ENCODE measurements at regions not wholly inside any gene's neighbourhood (a gene's known extent, or its start where the extent isn't known, plus 50 kb on each side); places are given as distances from the start of the nearest gene placed in this dataset.
"Not testable (repeated sequence)": the region's sequence is repeated elsewhere in the genome, so short reads cannot be mapped to it uniquely, and the experiment has no call there.

DNA sequence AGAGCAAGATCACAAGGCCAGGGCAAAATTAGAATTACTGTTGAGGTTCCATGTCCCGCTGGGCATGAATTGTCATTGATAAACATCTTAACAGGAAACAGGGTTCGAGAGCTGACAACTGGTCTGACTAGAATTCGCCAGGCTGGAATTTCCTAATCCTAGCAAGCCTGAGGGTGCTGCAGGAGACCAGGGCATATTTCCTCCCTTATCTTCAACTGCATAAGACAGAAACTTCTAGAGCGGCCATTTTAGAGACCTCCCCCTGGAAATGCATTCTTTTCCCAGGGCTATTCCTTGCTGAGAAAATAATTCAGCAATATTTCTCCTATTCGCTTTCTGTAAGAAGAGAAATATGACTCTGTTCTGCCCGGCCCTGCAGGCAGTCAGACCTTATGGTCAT, 158.6 kb upstream of the CCN2 start:
- WGBS (ENCODE audit: insufficient coverage) = 87% methylated on average over 6 of the region's 6 CpGs
- H3K36me3 ChIP-seq (ENCODE audit: control insufficient read depth in 2 of 2, extremely low read depth in 1 of 2, insufficient read depth in 1 of 2, low read length in 1 of 2); H3K4me3 Mint-ChIP-seq; H3K27me3 Mint-ChIP-seq; H3K4me1 ChIP-seq (ENCODE audit: control insufficient read depth in 1 of 2, extremely low read depth in 1 of 2, insufficient read depth in 2 of 2, low read length in 2 of 2); H3K27ac Mint-ChIP-seq; ATAC-seq (replicated peaks in 1 of 4); CTCF ChIA-PET; H3K9me3 ChIP-seq; H3K36me3 Mint-ChIP-seq; H3K27ac ChIP-seq (ENCODE audit: low read length); DNase-seq; H3K4me1 Mint-ChIP-seq; H3K4me3 ChIP-seq (ENCODE audit: control insufficient read depth in 1 of 2, extremely low read depth in 1 of 2, low read length in 1 of 2); POLR2A ChIA-PET; H3K27me3 ChIP-seq (replicated peaks in 1 of 2; ENCODE audit: control insufficient read depth in 2 of 2, extremely low read depth in 1 of 2, insufficient read depth in 2 of 2, low read length in 1 of 2): not testable (repeated sequence)
- peaks cover 9 to 24% (median 23%) of the 10 kb centered on the region in 3 donors for H3K9me3 Mint-ChIP-seq

DNA sequence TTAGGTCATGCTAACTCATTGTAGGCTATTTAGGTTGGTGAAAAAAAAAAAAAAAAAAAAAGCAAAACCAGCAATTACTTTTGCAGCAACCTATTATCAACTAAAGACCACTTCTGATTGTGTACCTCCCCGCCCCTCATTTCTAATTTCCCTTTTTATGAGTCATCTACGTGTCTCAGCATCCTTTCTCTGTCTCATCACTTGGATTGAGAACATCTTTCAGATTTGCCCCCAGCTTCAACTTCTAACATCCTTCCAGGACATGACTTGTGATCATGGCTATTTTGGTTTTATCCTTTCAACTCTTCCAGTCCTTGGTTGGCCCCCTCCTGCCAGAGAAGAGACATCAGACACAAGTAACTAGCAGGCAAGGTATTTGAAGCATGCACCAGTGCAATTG, 156.7 kb upstream of the CCN2 start:
- 80% methylated on average over 2 of the region's 2 CpGs for WGBS (ENCODE audit: insufficient coverage)
- no peaks in the 10 kb centered on the region for H3K27me3 ChIP-seq (replicated peaks in 1 of 2; ENCODE audit: control insufficient read depth in 2 of 2, extremely low read depth in 1 of 2, insufficient read depth in 2 of 2, low read length in 1 of 2)
- ATAC-seq (replicated peaks in 1 of 4) (no peak), DNase-seq (no peak)
- Mint-ChIP-seq H3K27ac (no peak overlapping the region), H3K27me3 (no peaks in the 10 kb centered on the region), H3K4me1 (no peaks in the 10 kb centered on the region), H3K9me3 (peaks cover 9 to 28% (median 26%) of the 10 kb centered on the region in 3 donors), H3K4me3 (no peak overlapping the region), H3K36me3 (no peaks in the 10 kb centered on the region)
- no peak overlapping the region for H3K4me3 ChIP-seq (ENCODE audit: control insufficient read depth in 1 of 2, extremely low read depth in 1 of 2, low read length in 1 of 2)
- H3K9me3 ChIP-seq = no peaks in the 10 kb centered on the region
- no peak overlapping the region for H3K27ac ChIP-seq (ENCODE audit: low read length)
- POLR2A ChIA-PET = no interaction called here
- CTCF ChIA-PET = no interaction called here
- H3K4me1 ChIP-seq (ENCODE audit: control insufficient read depth in 1 of 2, extremely low read depth in 1 of 2, insufficient read depth in 2 of 2, low read length in 2 of 2) = no peaks in the 10 kb centered on the region
- H3K36me3 ChIP-seq (ENCODE audit: control insufficient read depth in 2 of 2, extremely low read depth in 1 of 2, insufficient read depth in 1 of 2, low read length in 1 of 2) = no peaks in the 10 kb centered on the region

DNA sequence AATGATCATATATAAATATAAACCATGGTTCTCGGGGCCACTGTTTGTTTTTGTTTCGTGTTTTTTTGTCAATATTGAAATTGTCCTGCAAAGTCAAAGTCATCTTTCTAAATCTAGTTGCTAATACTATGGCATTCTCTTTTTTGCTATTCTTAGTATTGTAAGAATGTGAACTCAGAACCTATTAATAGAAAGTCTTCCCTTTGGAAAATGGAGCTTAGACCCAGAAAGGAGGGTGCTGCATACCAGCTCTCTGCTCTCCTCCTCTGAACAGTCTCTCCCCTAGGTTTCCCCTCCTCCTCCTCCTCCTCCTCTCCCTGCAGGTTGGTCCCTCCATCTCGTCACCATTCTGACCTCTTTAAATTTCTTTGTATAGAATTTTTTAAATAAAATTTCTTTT, 150.4 kb upstream of the CCN2 start:
- POLR2A ChIA-PET = no interaction called here

DNA sequence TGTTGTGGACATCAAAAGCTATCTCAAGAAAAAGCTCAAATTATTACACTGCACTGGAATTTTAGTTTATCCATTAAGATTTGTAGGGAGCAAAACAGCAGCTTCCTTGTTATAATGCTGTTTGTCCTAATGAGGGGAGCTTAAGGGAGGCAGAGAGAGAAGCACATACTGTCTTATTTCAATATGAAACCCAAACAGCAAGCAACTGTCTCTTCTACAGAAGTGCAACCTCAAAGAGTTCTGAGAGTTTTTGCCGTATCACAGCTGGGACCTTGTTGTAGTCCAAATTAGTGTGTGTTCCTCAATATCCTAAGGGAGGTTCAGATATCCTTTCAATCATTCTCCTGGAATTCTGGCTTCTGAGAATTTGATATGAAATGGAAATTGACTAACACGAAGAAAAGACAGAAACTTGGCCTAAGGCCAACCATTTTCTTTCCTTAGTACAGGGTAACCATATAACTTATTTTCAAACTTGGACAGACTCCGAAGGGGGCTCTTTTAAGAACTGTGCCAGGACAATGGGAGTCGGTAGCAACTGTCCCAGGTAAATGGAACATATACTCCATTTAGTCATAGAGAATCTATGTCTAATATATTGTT, 149.3 kb upstream of the CCN2 start:
- no peak overlapping the region for H3K27ac ChIP-seq (ENCODE audit: low read length)
- ATAC-seq (replicated peaks in 1 of 4) (no peak), DNase-seq (no peak)
- H3K27me3 Mint-ChIP-seq = no peaks in the 10 kb centered on the region
- no CpG with 5 or more reads among the region's 4 CpGs for WGBS (ENCODE audit: insufficient coverage)
- no peak overlapping the region for H3K4me3 Mint-ChIP-seq
- POLR2A ChIA-PET = no interaction called here
- no peak overlapping the region for H3K4me3 ChIP-seq (ENCODE audit: control insufficient read depth in 1 of 2, extremely low read depth in 1 of 2, low read length in 1 of 2)
- peaks cover 0 to 4% (median 3%) of the 10 kb centered on the region in 3 donors for H3K9me3 Mint-ChIP-seq
- H3K4me1 ChIP-seq (ENCODE audit: control insufficient read depth in 1 of 2, extremely low read depth in 1 of 2, insufficient read depth in 2 of 2, low read length in 2 of 2) = no peaks in the 10 kb centered on the region
- H3K27me3 ChIP-seq (replicated peaks in 1 of 2; ENCODE audit: control insufficient read depth in 2 of 2, extremely low read depth in 1 of 2, insufficient read depth in 2 of 2, low read length in 1 of 2) = no peaks in the 10 kb centered on the region
- no peaks in the 10 kb centered on the region for H3K36me3 ChIP-seq (ENCODE audit: control insufficient read depth in 2 of 2, extremely low read depth in 1 of 2, insufficient read depth in 1 of 2, low read length in 1 of 2)
- H3K4me1 Mint-ChIP-seq = no peaks in the 10 kb centered on the region
- H3K27ac Mint-ChIP-seq = no peak overlapping the region
- no peaks in the 10 kb centered on the region for H3K9me3 ChIP-seq
- CTCF ChIA-PET = no interaction called here
- H3K36me3 Mint-ChIP-seq = no peaks in the 10 kb centered on the region

More for the DNA sequence above, 150.4 kb upstream of the CCN2 start:
- CTCF ChIA-PET = interaction anchor here in 1 of 2 donors (0.6 kb wide), 1 partner anchor 1072 kb away, joined by 9 read pairs; no protein-coding TSS in a partner anchor
- no peak for DNase-seq
- no peaks in the 10 kb centered on the region for H3K4me1 ChIP-seq (ENCODE audit: control insufficient read depth in 1 of 2, extremely low read depth in 1 of 2, insufficient read depth in 2 of 2, low read length in 2 of 2)
- H3K27ac ChIP-seq (ENCODE audit: low read length) = no peak overlapping the region
- Mint-ChIP-seq H3K4me3 (no peak overlapping the region), H3K4me1 (no peaks in the 10 kb centered on the region), H3K27me3 (no peaks in the 10 kb centered on the region), H3K36me3 (no peaks in the 10 kb centered on the region), H3K9me3 (peaks cover 0 to 4% (median 3%) of the 10 kb centered on the region in 3 donors), H3K27ac (no peak overlapping the region)
- no CpG with 5 or more reads among the region's 3 CpGs for WGBS (ENCODE audit: insufficient coverage)
- H3K36me3 ChIP-seq (ENCODE audit: control insufficient read depth in 2 of 2, extremely low read depth in 1 of 2, insufficient read depth in 1 of 2, low read length in 1 of 2) = no peaks in the 10 kb centered on the region
- no peak for ATAC-seq (replicated peaks in 1 of 4)
- H3K27me3 ChIP-seq (replicated peaks in 1 of 2; ENCODE audit: control insufficient read depth in 2 of 2, extremely low read depth in 1 of 2, insufficient read depth in 2 of 2, low read length in 1 of 2) = no peaks in the 10 kb centered on the region
- H3K4me3 ChIP-seq (ENCODE audit: control insufficient read depth in 1 of 2, extremely low read depth in 1 of 2, low read length in 1 of 2) = no peak overlapping the region
- no peaks in the 10 kb centered on the region for H3K9me3 ChIP-seq

DNA sequence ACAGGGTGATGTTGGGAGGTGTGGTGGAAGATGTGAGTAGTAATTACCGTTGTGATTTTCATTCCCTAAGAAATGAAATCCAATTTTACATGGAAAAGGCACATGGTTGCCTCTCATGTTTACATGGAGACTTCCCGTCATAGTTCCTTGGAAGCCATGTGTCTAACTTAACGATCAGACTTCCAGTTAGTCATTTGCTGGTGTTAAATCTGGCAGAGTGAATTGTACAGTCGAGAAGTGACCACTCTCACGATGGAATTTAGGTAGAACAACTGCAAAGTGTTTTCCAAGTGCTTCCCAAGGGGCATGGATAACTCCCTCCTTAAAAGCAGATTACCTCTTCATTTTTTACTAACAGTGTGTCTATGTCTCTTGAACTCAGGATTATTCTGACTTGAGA, 145.8 kb upstream of the CCN2 start:
- no peaks in the 10 kb centered on the region for H3K27me3 ChIP-seq (replicated peaks in 1 of 2; ENCODE audit: control insufficient read depth in 2 of 2, extremely low read depth in 1 of 2, insufficient read depth in 2 of 2, low read length in 1 of 2)
- H3K9me3 ChIP-seq = no peaks in the 10 kb centered on the region
- POLR2A ChIA-PET = no interaction called here
- Mint-ChIP-seq H3K4me1 (no peaks in the 10 kb centered on the region), H3K4me3 (no peak overlapping the region), H3K9me3 (peaks cover 0 to 1% (median 0%) of the 10 kb centered on the region in 3 donors), H3K27me3 (no peaks in the 10 kb centered on the region), H3K27ac (no peak overlapping the region), H3K36me3 (no peaks in the 10 kb centered on the region)
- no peak overlapping the region for H3K4me3 ChIP-seq (ENCODE audit: control insufficient read depth in 1 of 2, extremely low read depth in 1 of 2, low read length in 1 of 2)
- no peaks in the 10 kb centered on the region for H3K36me3 ChIP-seq (ENCODE audit: control insufficient read depth in 2 of 2, extremely low read depth in 1 of 2, insufficient read depth in 1 of 2, low read length in 1 of 2)
- ATAC-seq (replicated peaks in 1 of 4) (no peak), DNase-seq (no peak)
- CTCF ChIA-PET = no interaction called here
- WGBS (ENCODE audit: insufficient coverage) = 83% methylated on average over 2 of the region's 5 CpGs
- H3K27ac ChIP-seq (ENCODE audit: low read length) = no peak overlapping the region
- no peaks in the 10 kb centered on the region for H3K4me1 ChIP-seq (ENCODE audit: control insufficient read depth in 1 of 2, extremely low read depth in 1 of 2, insufficient read depth in 2 of 2, low read length in 2 of 2)

DNA sequence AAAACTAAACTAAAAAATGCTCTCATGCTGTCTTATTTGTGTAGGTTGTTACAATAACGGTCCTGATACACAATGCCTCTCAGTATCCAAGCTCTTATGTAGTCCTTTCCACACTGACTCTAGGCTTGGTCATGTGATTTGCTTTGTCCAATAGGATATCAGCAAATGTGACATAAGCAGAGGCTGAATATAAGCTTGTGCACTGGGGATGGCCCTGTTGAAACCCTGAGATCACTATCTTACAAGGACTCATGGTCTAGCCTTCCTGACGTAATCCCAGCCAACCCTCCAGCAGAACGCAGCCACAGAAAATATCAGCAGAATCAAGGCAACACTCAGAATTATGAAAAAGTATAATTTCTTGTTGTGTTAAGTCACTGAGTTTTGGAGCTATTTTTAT, 145.1 kb upstream of the CCN2 start:
- ChIA-PET CTCF (interaction anchor here in 1 of 2 donors (0.6 kb wide), 1 partner anchor 187 kb away, joined by 3 read pairs; no protein-coding TSS in a partner anchor), POLR2A (no interaction called here)
- Histone ChIP-seq H3K4me3 (ENCODE audit: control insufficient read depth in 1 of 2, extremely low read depth in 1 of 2, low read length in 1 of 2) (no peak overlapping the region), H3K27me3 (replicated peaks in 1 of 2; ENCODE audit: control insufficient read depth in 2 of 2, extremely low read depth in 1 of 2, insufficient read depth in 2 of 2, low read length in 1 of 2) (no peaks in the 10 kb centered on the region), H3K9me3 (no peaks in the 10 kb centered on the region), H3K36me3 (ENCODE audit: control insufficient read depth in 2 of 2, extremely low read depth in 1 of 2, insufficient read depth in 1 of 2, low read length in 1 of 2) (no peaks in the 10 kb centered on the region), H3K27ac (ENCODE audit: low read length) (no peak overlapping the region), H3K4me1 (ENCODE audit: control insufficient read depth in 1 of 2, extremely low read depth in 1 of 2, insufficient read depth in 2 of 2, low read length in 2 of 2) (no peaks in the 10 kb centered on the region)
- Mint-ChIP-seq H3K36me3 (no peaks in the 10 kb centered on the region), H3K9me3 (peaks cover 0 to 9% (median 4%) of the 10 kb centered on the region in 3 donors), H3K4me3 (no peak overlapping the region), H3K4me1 (no peaks in the 10 kb centered on the region), H3K27ac (no peak overlapping the region), H3K27me3 (no peaks in the 10 kb centered on the region)
- ATAC-seq (replicated peaks in 1 of 4) (no peak), DNase-seq (no peak)
- WGBS (ENCODE audit: insufficient coverage) = no CpG with 5 or more reads among the region's 3 CpGs

DNA sequence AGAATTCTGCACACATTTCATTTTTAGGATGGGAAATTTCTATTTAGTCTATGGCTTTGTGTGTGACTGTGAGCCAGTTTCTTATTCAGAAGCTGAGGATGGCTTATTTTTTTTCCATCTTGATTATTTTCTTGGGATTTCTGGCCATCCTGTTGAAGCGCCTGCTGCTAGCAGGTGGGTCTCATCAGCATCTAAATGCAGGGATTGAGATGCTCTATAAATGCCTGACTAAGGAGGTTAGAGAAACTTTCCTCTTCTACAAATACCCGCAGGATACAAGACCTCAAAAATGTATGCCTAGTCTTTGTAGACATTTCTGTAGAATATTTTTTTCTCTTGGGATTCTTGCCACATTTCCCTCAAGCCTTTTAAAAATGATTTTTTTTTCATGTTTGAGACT, 138.0 kb upstream of the CCN2 start:
- ChIA-PET CTCF (no interaction called here), POLR2A (no interaction called here)
- no peak overlapping the region for H3K27ac ChIP-seq (ENCODE audit: low read length)
- no peaks in the 10 kb centered on the region for H3K27me3 ChIP-seq (replicated peaks in 1 of 2; ENCODE audit: control insufficient read depth in 2 of 2, extremely low read depth in 1 of 2, insufficient read depth in 2 of 2, low read length in 1 of 2)
- H3K4me3 Mint-ChIP-seq = no peak overlapping the region
- no peak overlapping the region for H3K4me3 ChIP-seq (ENCODE audit: control insufficient read depth in 1 of 2, extremely low read depth in 1 of 2, low read length in 1 of 2)
- no peaks in the 10 kb centered on the region for H3K36me3 Mint-ChIP-seq
- ATAC-seq (replicated peaks in 1 of 4) (no peak), DNase-seq (no peak)
- peaks cover 0 to 9% (median 8%) of the 10 kb centered on the region in 3 donors for H3K9me3 Mint-ChIP-seq
- H3K27me3 Mint-ChIP-seq = no peaks in the 10 kb centered on the region
- H3K4me1 Mint-ChIP-seq = no peaks in the 10 kb centered on the region
- WGBS (ENCODE audit: insufficient coverage) = no CpG with 5 or more reads among the region's 2 CpGs
- no peaks in the 10 kb centered on the region for H3K4me1 ChIP-seq (ENCODE audit: control insufficient read depth in 1 of 2, extremely low read depth in 1 of 2, insufficient read depth in 2 of 2, low read length in 2 of 2)
- H3K27ac Mint-ChIP-seq = no peak overlapping the region
- H3K36me3 ChIP-seq (ENCODE audit: control insufficient read depth in 2 of 2, extremely low read depth in 1 of 2, insufficient read depth in 1 of 2, low read length in 1 of 2) = no peaks in the 10 kb centered on the region
- no peaks in the 10 kb centered on the region for H3K9me3 ChIP-seq

All from T-cell (primary cell).